Fibroblast of lung (primary cell): ENCODE measurements at regions not wholly inside any gene's neighbourhood (a gene's known extent, or its start where the extent isn't known, plus 50 kb on each side); places are given as distances from the start of the nearest gene placed in this dataset.
"Not testable (repeated sequence)": the region's sequence is repeated elsewhere in the genome, so short reads cannot be mapped to it uniquely, and the experiment has no call there.

Experiments used
- DNase-seq, 2 donors: peaks; one replicate each; pipeline versions ENCODE4 v3.0.0 to v3.0.0-alpha.2; 2010; ENCODE audit warnings: low read depth in 2 of 2
- H2AFZ ChIP-seq: 2 replicates; pipeline ENCODE4 v1.5.1; 2012; ENCODE audit warnings: low read length, control low read depth, inconsistent platforms
- H3K27ac ChIP-seq: 2 replicates; pipeline ENCODE4 v1.5.1; 2011; ENCODE audit warnings: low read length, control low read depth; ENCODE audit not compliant: insufficient read depth
- H3K27me3 ChIP-seq: 2 replicates; pipeline ENCODE4 v1.5.1; 2011; ENCODE audit warnings: mild to moderate bottlenecking, low read length; ENCODE audit not compliant: control insufficient read depth, insufficient read depth
- H3K36me3 ChIP-seq: 2 replicates; pipeline ENCODE4 v1.5.1; 2011; ENCODE audit warnings: low read length; ENCODE audit not compliant: control insufficient read depth, insufficient read depth
- H3K4me1 ChIP-seq: 2 replicates; pipeline ENCODE4 v1.5.1; 2011; ENCODE audit warnings: low read length; ENCODE audit not compliant: control insufficient read depth, insufficient read depth; ENCODE audit errors: extremely low read depth
- H3K4me2 ChIP-seq: 2 replicates; pipeline ENCODE4 v1.5.1; 2011; ENCODE audit warnings: low read length, control low read depth; ENCODE audit not compliant: insufficient read depth; ENCODE audit errors: extremely low read depth
- H3K4me3 ChIP-seq, 4 experiments: fragments of 200-600 bp in 1 of 4; sonication (generic) in 1 of 4; replicated peaks in 1 of 4; 2 replicates each; pipeline ENCODE4 v1.5.1; 2011 to 2016; ENCODE audit warnings: low read length in 4 of 4, low read depth in 3 of 4, mild to moderate bottlenecking in 3 of 4, control low read depth in 2 of 4, inconsistent platforms in 1 of 4, mixed read lengths in 1 of 4; ENCODE audit not compliant: insufficient read depth in 1 of 4; ENCODE audit errors: control extremely low read depth in 1 of 4
- H3K79me2 ChIP-seq: 2 replicates; pipeline ENCODE4 v1.5.1; 2012; ENCODE audit warnings: mild to moderate bottlenecking, low read length, inconsistent platforms; ENCODE audit not compliant: control insufficient read depth, insufficient read depth
- H3K9ac ChIP-seq: 2 replicates; pipeline ENCODE4 v1.5.1; 2011; ENCODE audit warnings: mild to moderate bottlenecking, low read length, control low read depth; ENCODE audit not compliant: insufficient read depth
- H3K9me3 ChIP-seq: 2 replicates; pipeline ENCODE4 v1.5.1; 2012; ENCODE audit warnings: low read depth, low read length; ENCODE audit not compliant: control insufficient read depth, insufficient read depth
- H4K20me1 ChIP-seq: 2 replicates; pipeline ENCODE4 v1.5.1; 2011; ENCODE audit warnings: low read length; ENCODE audit not compliant: control insufficient read depth, insufficient read depth; ENCODE audit errors: extremely low read depth
- CTCF ChIP-seq, 2 donors: IDR thresholded peaks in 1 of 2; conservative IDR thresholded peaks in 1 of 2; 1 replicate in 1 of 2; 2 replicates in 1 of 2; pipeline ENCODE4 v1.5.1; 2011 to 2012; ENCODE audit warnings: low read length in 2 of 2, control low read depth in 1 of 2, inconsistent platforms in 1 of 2, low read depth in 1 of 2, mild to moderate bottlenecking in 1 of 2
- EZH2 ChIP-seq: IDR thresholded peaks from 2 replicates; pipeline ENCODE4 v1.5.1; 2012; ENCODE audit warnings: low read length, control low read depth, mild to moderate bottlenecking; ENCODE audit errors: missing control alignments

- no peak overlapping the region for H3K4me2 ChIP-seq
- H3K27ac ChIP-seq: no peak overlapping the region
- no peaks in the 10 kb centered on the region for H3K36me3 ChIP-seq
- no peak overlapping the region for H2AFZ ChIP-seq
- no peaks in the 10 kb centered on the region for H3K4me1 ChIP-seq
- TF ChIP-seq EZH2 (no peak), CTCF (conservative IDR thresholded peaks at IDR 0.05 in 1 of 2, IDR thresholded peaks at IDR 0.05 in 1 of 2; ENCODE audit: low read depth in 1 of 2, low read length in 2 of 2) (no peak)
- no peaks in the 10 kb centered on the region for H3K79me2 ChIP-seq
- H3K9me3 ChIP-seq: no peaks in the 10 kb centered on the region
- H3K9ac ChIP-seq: no peak overlapping the region
- no peak for DNase-seq
- no peaks in the 10 kb centered on the region for H3K27me3 ChIP-seq
- H3K4me3 ChIP-seq: no peak overlapping the region
- no peaks in the 10 kb centered on the region for H4K20me1 ChIP-seq
Observed at GRCh38 chr12:33041562-33041961, 145.0 kb upstream of the PKP2 start.

- not testable (repeated sequence) for H3K4me3 ChIP-seq, H3K27me3 ChIP-seq, H3K27ac ChIP-seq, H3K79me2 ChIP-seq, DNase-seq, H3K4me2 ChIP-seq, H3K4me1 ChIP-seq, H3K9ac ChIP-seq, H4K20me1 ChIP-seq, H2AFZ ChIP-seq, H3K9me3 ChIP-seq, H3K36me3 ChIP-seq
Observed at GRCh38 chr12:33033999-33034398, 137.4 kb upstream of the PKP2 start.

- no peak overlapping the region for H2AFZ ChIP-seq
- no peak overlapping the region for H3K4me3 ChIP-seq
- no peak overlapping the region for H3K9ac ChIP-seq
- no peak overlapping the region for H3K27ac ChIP-seq
- H3K36me3 ChIP-seq: no peaks in the 10 kb centered on the region
- no peaks in the 10 kb centered on the region for H3K9me3 ChIP-seq
- H3K4me1 ChIP-seq: no peaks in the 10 kb centered on the region
- no peak for DNase-seq
- H3K27me3 ChIP-seq: no peaks in the 10 kb centered on the region
- no peaks in the 10 kb centered on the region for H4K20me1 ChIP-seq
- H3K4me2 ChIP-seq: no peak overlapping the region
- no peak for TF ChIP-seq CTCF (conservative IDR thresholded peaks at IDR 0.05 in 1 of 2, IDR thresholded peaks at IDR 0.05 in 1 of 2; ENCODE audit: low read depth in 1 of 2, low read length in 2 of 2)
- no peak for TF ChIP-seq EZH2
- no peaks in the 10 kb centered on the region for H3K79me2 ChIP-seq
Observed at GRCh38 chr12:33026791-33027190, 130.2 kb upstream of the PKP2 start.

- H3K36me3 ChIP-seq, DNase-seq, H2AFZ ChIP-seq, H3K27me3 ChIP-seq, H4K20me1 ChIP-seq, H3K27ac ChIP-seq, H3K4me1 ChIP-seq, H3K79me2 ChIP-seq, H3K4me3 ChIP-seq, H3K9me3 ChIP-seq, H3K9ac ChIP-seq, H3K4me2 ChIP-seq: not testable (repeated sequence)
Observed at GRCh38 chr12:33022724-33023123, 126.1 kb upstream of the PKP2 start.

GRCh38 chr12:33017029-33017428 is 120.5 kb upstream of the PKP2 start:
- not testable (repeated sequence) for H3K4me3 ChIP-seq, H3K4me1 ChIP-seq, H4K20me1 ChIP-seq, H3K4me2 ChIP-seq, H3K36me3 ChIP-seq, H2AFZ ChIP-seq, H3K9ac ChIP-seq, DNase-seq, H3K79me2 ChIP-seq, H3K9me3 ChIP-seq, H3K27me3 ChIP-seq, H3K27ac ChIP-seq
